Bone marrow (tissue), 2 donors: ENCODE measurements at regions not wholly inside any gene's neighbourhood (a gene's known extent, or its start where the extent isn't known, plus 50 kb on each side); places are given as distances from the start of the nearest gene placed in this dataset.
A peak's percentile ranks its signal among the peaks of the same experiment; 100 is the strongest.

Experiments
- DNase-seq, 2 donors: peaks; one replicate each; lab custom pipeline; 2025; lab: John Stamatoyannopoulos, UW

DNA sequence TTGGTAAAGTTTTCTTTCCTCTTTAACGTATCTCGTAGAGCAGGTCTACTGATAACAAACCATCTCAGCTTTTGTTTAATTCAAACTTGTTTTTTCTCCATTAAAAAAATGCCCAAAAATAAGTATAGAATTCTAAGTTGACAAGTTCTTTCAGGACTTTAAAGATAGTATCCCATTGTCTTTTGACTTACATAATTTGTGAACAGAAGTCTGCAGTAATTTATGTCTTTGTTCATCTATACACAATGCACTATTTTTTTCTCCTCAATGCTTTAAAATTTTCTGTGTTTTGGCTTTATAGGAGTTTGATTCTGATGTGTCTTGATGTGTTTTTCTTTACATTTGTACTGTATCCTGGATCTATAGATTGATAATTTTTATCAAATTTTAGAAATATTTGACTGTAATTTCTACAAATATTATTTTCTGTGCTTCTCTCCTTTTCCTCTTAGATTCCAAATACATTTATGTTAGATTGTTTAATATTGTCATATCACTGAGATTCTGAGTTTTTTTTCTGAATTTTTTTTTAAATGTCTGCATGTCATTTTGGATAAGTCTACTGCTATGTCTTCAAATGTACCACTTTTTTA lies 143.3 kb downstream of the FTCDNL1 start:
- DNase-seq, result no peak

DNA sequence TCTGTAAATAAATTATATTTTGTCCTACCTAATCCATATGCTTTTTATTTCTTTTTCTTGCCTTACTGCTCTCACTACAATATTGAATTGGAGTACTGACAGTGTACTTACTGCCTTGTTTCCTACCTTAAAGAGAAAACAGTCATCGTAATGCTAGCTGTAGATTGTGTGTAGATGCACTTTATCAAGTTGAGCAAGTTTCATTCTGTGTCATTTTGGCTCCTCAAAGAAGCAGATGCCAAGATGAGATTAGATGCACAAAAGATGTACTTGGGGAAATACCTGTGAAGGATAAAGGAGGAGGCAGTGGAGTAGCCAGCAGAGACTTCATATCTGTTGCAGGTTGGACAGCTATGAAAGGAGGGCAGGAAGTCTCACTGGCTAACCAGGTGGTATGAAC lies 145.5 kb downstream of the FTCDNL1 start:
- no peak for DNase-seq

DNA sequence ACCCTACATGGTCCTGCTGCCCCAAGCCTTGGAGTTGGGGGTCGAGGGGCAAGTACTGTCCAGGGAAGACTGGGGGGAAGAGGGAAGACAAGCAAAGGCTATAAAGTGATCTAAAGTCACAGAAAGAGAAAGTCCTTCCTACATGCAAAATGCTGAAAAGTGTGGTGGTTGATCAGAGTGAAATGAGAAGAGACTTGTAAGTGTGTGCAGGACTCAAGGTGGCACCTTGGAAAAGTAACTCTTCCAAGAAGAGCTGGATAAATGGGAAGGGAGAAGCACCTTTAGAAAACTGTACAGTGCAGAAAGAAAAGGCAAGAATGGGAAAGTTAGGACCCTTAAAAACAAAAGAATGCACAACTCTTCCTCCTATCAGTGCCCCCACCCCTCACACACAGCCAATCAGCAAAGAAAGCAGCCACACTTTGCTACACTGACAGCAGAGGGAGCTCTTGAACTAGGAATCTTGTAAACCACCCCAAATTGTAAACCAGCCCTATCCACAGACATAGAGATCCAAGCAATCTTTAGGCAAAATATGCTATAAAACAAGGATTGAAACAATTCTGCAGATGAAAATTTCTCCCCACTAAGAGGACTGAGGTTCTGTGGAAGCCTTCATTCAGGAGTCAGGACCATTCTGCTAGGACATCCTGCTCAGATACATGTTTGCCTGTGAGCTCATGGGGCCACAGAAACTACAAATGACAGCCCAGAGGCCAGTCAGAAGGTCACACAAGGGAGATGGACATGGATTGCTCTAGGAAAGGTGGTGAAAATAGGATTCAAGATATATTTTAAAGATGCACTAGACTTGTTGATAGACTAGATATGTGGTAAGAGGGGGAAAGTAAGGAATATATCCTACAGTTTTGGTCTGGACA lies 146.4 kb downstream of the FTCDNL1 start:
- peak in 1 of 2 donors; percentile 78 for DNase-seq

DNA sequence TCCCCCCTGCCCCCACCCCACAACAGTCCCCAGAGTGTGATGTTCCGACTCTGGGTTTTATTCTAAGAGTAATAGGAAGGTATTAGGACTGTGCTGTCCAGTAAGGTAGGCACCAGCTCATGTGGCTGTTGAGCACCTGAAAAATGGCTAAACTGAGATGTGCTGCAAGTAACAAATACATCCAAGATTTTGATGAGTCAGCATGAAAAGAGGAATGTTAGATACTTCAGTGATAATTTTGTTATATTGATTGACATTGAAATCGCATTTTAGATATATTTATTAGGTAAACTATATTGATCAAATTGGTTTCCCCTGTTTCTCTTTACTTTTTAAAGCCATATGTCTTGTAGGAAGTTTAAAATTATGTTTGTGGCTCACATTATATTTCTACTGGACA lies 147.8 kb downstream of the FTCDNL1 start:
- no peak for DNase-seq

DNA sequence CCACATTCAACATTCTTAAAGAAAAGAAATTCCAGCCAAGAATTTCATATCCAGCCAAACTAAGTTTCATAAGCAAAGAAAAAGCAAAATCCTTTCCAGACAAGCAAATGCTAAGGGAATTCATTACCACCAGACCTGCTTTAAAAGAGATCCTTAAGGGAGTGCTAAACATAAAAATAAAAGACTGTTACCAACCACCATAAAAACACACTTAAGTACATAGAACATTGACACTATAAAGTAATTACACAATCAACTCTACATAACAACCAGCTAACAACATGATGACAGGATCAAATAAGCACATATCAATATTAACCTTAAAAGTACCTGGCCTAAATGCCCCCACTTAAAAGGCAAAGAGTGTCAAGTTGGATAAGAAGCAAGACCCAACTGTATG lies 153.5 kb downstream of the FTCDNL1 start:
- no peak for DNase-seq

DNA sequence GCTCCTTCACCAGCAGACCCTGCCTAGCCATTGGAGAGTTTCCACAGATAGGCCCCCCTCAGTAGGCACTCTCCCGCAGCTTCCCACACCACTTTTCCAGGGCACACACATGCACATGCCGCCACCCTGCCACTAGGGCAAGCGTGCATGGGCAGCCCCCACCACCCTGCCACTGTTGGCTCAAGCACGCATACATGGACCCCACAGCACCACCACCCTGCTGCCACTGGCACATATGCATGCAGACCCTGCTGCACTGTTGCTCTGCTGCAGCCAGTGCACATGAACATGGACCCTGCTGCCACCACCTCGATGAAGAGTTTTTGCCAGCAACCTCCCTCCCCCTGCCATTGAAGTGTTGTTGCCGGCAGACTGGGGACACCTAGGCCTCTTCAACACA lies 154.9 kb downstream of the FTCDNL1 start:
- no peak for DNase-seq

DNA sequence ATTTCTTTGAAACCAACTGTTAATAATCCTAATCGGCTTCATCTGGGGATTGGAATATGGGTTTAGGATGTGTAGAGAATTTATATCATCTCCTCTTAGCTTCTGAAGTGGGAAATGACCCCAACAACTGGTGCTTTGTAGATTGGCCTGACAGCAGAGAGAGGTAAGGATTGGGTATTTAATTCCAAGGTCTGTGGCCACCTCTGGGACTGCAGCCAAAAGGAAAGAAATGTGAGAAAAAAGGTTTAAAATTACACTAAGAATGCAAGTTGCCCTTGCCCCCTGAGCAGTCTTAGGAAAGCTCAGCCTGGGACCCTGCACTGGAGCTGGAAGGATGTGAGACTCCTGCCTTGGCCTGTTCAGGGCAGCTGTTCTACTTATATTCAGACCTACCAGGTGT lies 157.1 kb downstream of the FTCDNL1 start:
- DNase-seq, result no peak

DNA sequence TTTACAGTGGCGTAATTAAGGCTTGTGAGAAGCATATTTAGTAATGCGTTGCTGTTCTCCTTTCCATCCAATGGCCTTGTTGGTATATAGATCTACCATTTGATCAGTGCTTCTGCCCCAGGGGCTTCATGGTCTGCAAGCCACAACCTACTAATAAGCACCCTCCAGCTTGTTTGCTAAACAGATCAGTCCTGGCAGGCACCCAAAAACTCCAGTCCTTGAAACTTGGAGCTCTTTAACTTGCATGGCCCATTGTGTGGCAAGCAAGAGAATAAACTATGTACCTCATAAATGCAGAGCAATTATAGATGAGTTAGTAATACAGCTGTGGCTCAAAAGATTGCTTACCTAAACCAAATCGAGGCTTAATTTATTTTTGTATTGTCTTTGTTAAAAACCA lies 158.5 kb downstream of the FTCDNL1 start:
- DNase-seq, result no peak

DNA sequence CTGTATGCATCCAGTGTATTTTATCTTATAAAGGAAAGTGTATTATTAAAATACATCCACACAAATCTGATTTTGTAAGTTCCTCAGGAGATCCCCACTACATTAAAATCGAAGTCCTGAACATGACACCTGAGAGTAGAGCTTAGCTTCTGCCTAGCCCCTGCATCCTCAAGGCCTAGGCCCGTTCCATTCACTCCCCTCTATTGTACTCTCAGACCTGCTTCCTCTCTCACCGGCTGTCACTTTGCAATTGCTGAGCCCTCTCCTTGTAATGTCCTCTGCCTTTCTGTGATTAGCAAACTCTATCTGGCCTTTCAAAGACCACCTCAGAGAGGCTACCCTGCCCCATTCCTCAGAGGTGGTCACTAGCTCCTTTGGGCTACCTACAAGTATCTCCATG lies 160.8 kb downstream of the FTCDNL1 start:
- no peak for DNase-seq

DNA sequence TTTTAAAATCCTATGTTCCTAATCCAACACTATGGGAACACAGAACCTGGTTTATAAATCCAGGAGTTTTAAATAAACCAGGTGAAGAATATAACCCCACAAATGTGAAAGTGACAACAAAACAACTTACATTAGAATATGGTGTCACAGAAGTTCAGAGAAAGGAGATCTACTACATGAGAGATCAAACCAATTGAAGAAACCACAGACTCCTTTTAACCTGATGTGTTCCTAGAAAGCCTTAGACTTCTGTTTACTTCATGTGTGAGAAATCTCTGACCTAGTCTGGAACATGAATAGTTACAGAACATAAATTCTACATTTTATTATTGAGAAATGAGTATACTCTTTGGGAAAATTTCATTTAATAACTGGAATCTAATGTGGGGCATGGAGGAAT lies 165.3 kb downstream of the FTCDNL1 start:
- DNase-seq, result no peak

DNA sequence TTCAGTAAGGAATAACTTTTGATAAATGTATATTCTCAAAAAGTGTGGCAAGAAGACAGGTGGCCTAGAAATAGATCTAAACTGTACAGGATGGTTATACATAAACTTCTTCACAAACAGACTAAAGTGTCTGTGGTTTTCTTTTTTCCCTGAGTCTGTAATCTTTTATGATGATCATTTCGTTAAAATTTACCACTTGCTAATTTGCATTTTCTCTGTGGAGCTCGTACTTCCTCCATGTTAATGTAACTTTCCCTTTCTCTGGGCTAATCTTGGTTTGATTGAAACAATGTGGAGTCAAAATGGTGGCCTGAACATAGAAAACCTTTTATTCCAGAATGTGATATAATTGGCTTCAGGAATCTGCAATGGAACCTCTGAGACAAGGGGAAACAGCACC lies 166.2 kb downstream of the FTCDNL1 start:
- no peak for DNase-seq

DNA sequence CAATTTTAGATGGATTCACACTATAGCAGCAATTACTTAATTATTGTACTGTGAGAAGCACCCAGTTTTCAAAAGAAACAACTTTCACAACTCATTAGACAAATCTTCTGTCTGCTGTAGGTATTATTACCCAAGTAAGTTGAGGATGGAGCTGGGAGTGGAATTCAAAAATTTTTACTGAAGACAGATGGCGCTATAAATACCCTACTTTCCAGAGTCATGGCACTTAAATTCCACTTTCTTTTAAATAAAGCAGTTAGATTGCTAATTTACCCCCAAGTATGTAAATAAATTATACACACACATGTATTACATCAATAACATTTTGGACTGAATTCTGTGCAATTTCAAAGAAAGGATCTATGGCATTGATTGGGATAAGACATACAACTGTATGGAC lies 166.8 kb downstream of the FTCDNL1 start:
- DNase-seq, result no peak

DNA sequence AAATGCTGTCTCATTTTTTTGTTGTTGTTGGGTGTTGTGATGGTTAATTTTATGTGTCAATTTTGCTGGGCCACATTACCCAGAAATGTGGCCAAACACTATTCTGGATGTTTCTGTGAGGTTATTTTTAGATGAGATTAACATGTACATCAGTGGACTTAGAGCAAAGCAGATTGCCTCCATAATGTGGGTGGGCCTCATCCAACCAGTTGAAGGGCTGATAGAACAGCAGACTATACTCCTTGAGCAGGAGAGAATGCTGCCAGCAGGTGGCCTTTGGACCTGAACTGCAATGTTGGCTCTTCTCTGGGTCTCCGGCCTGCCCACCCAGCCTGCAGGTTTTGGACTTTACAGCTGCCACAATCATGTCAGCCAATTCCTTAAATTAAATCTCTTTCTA lies 169.0 kb downstream of the FTCDNL1 start:
- DNase-seq, result no peak

DNA sequence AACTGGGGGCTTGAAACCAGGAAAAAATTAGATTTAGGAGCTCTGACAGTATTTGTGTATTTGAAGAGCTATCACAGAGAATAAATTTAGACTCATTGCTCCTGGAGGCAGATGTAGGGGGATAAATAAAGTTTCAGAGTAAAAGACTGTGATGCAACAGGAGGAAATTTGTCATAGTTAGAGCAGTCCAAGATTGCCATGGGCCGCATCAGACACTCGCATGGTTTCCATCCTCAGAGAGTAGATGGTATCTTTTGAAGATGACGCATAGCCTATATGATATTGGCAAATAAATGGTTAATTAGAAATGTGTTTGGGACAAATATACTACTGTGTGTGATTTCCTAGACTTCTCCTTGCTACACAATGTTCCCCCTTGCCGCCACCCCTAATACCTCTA lies 170.5 kb downstream of the FTCDNL1 start:
- DNase-seq, result no peak

DNA sequence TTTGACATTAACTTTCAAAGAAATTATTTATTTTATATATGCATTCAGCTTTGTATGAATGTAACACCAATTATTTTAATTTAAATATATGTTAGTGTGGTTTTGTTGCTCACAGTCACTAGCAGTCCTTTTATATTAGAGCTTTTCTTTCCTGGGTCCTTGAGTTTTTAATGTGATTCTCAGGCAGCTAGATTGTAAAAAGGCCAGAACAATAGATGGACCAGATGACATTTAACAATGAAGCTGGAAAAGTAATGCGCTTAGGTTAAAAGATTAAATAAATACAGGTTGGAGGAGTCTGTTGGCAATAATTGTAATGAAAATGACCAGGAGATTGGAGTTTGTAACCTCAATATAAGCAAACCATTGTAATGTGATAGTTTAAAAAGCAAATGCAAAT lies 171.1 kb downstream of the FTCDNL1 start:
- no peak for DNase-seq

DNA sequence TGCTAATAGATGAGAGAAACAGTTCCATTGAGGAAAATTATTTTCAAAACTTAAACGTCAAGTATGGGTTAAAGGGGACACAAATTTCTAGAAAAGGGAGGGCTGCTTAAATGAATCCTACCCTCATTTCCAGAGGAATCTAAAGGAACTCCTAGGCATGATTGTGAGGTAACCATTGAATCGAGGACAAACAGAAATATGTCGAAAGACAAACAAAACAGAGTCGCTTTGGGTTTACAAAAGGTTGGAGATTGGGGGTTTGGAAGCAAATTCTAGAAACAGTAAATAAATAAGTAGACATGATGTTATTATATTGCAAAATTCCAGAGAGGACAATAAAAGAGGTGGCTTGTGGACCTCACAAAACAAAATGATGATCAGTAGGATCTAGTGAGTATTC lies 173.1 kb downstream of the FTCDNL1 start:
- no peak for DNase-seq

DNA sequence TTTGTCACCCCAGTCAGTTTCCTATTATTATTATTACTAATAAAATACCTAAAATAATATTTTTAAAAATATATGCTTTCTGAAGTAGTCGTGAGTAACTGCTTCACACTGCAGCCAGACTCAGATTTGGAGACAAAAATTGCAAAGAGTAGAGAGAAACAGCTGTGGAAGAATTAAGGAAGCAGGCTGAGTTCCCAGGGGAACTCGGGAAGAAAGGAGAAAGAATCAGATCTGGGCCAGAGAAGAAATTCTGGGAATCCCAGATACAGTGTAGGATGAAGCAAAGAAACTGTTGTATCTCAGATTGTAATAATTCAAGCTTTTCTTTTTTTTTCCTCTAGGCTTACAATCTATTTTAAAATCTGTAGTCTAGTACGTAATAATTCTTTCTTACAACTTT lies 182.3 kb downstream of the FTCDNL1 start:
- no peak for DNase-seq

DNA sequence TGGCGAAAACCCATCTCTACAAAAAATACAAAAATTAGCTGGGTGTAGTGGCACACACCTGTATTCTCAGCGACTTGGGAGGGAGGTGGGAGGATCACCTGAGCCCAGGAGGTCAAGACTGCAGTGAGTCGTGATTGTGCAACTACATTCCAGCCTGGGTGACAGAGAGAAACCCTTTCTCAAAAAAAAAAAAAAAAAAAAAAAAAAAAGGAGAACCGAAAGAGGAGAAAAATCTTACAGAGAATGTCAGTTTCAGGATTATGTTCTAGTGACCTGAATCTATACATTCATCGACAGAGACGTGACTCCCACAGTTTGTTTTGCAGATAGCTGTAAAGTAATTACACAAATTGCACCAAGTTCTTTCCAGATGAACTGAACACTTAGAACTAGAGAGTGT lies 187.8 kb downstream of the FTCDNL1 start:
- no peak for DNase-seq

DNA sequence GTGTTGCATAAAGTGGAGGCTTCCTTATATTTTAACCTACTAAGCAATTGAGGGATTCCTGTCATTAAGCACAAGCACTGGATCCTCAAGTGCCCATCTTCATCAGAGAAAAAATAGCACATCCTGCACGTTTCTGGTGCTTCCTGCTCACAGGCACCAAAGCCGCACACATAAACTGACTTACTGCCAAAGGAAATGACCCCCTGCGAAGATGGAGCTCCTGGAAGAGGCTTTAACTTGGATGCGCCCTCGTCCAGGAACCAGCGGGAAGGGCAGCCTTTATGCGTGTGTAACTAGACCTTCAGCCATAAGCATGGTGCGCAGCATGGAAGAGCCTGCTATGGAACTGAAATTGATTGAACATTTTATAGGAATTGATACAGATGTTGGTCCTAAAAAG lies 188.7 kb downstream of the FTCDNL1 start:
- DNase-seq, result peak in 1 of 2 donors; percentile 2

DNA sequence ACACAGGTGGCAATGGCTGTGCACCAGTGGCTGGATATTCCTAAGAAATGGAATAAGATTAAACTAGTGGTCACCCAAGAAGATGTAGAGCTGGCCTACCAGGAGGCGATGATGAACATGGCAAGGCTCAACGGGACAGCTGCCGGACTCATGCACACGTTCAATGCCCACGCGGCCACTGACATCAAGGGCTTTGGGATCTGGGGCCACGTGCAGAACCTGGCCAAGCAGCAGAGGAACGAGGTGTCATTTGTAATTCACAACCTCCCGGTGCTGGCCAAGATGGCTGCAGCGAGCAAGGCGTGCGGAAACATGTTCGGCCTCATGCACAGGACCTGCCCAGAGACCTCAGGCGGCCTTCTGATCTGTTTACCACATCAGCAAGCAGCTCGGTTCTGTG lies 190.8 kb downstream of the FTCDNL1 start:
- DNase-seq, result no peak

DNA sequence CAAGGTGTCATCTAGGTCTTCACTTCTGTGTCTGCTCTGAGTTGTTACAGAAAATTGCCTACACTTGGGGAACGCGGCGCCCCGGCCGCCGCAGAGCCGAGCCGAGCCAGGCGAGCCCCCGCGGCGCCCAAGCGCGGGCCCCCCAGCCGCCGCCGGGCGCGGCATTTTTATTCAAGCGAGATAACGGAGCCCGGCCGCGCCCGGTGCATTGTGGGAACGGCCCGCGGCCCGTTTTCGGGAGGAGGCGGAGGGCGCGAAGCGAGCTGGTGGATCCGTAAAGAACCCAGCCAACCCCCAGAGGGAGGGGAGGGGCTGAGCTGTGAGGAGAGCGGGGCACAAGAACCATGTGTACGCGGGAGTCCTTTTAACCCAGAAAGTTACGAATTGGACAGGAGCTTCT lies 191.8 kb downstream of the FTCDNL1 start:
- DNase-seq, result peak in 1 of 2 donors; percentile 4

DNA sequence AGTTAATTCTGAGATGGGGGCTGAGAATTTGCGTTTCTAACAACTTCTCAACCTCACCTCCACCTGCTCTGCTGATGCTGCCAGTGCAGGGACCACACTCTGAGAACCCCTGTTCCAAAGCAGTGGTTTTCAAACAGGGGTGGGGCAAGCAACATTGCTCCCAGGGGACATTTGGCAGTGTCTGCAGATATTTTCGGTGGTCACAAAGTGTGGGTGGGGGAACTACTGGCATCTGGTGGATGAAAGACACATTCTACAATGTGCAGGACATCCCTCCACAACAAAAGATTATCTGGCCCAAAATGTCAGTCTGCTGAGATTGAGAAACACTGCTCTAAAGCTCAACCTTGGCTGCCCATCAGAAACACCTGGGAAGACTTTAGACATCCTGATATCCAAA lies 188.7 kb upstream of the SATB2 start:
- DNase-seq, result no peak

DNA sequence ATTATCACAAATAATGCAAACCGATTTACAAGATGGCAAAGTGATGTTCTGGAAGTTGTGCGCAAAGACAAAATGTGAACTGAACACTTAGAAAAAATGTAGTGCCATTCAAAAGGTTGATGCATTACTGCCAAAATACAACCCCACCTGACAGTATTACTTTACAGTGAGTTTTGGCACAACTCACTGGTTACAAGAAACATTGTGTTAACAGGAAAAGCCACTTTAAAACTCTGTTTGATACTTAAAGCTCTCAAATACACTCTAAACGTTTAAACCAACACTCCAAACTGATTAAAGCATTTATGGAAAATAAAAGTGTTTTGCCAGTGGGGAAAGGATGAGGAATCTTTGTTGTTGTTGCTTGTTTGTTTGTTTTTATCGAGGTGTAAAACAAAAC lies 173.4 kb upstream of the SATB2 start:
- DNase-seq, result no peak

DNA sequence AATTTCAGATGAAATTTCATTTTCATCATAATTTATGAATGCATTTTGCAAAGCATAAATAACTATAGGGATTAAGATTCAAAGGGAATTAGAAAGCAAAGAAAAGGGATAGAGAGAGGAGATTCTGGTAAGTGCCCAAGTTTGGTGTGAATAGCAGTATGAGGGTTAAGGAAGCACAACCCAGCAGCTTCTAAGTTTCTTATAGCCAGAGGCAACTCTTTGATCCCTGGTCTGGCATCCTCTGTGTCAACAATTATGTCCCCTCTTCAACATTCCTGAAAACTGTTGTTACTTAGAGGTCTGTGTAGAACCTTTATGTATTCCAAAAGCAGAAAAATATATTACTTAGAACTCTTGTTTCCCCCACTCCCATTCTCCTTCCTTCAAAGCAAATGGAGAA lies 171.6 kb upstream of the SATB2 start:
- DNase-seq, result no peak
